ENCODE measurements at regions not wholly inside any gene's neighbourhood (a gene's known extent, or its start where the extent isn't known, plus 50 kb on each side); places are given as distances from the start of the nearest gene placed in this dataset.

- ATAC-seq = no peak
Observed at GRCh38 chr2:60047944-60048525, 505.4 kb downstream of the BCL11A start.

GRCh38 chr2:60047347-60047746, 506.1 kb downstream of the BCL11A start:
- ATAC-seq = no peak
- no peak for DNase-seq

More at GRCh38 chr2:60047944-60048525, 505.4 kb downstream of the BCL11A start:
- no peak for DNase-seq

GRCh38 chr2:60046529-60046928, 506.9 kb downstream of the BCL11A start:
- ATAC-seq = no peak
- no peak for DNase-seq

GRCh38 chr2:60045456-60045855, 508.0 kb downstream of the BCL11A start:
- ATAC-seq (no peak), DNase-seq (no peak)

GRCh38 chr2:60044484-60044883, 509.0 kb downstream of the BCL11A start:
- DNase-seq (no peak), ATAC-seq (no peak)

GRCh38 chr2:60042023-60042422, 511.4 kb downstream of the BCL11A start:
- DNase-seq (no peak), ATAC-seq (no peak)

- no peak for DNase-seq
Observed at GRCh38 chr2:60033325-60033724, 520.1 kb downstream of the BCL11A start.

GRCh38 chr2:60029566-60029883, 523.9 kb downstream of the BCL11A start:
- ATAC-seq (no peak), DNase-seq (no peak)

More at GRCh38 chr2:60033325-60033724, 520.1 kb downstream of the BCL11A start:
- ATAC-seq = no peak

GRCh38 chr2:60028849-60029565, 524.4 kb downstream of the BCL11A start:
- DNase-seq = no peak
- no peak for ATAC-seq

GRCh38 chr2:60025496-60025895, 528.0 kb downstream of the BCL11A start:
- DNase-seq (no peak), ATAC-seq (no peak)

GRCh38 chr2:60023256-60023985, 530.0 kb downstream of the BCL11A start:
- ATAC-seq = no peak

GRCh38 chr2:60007671-60008070, 545.8 kb downstream of the BCL11A start:
- no peak for ATAC-seq
- no peak for DNase-seq

More at GRCh38 chr2:60023256-60023985, 530.0 kb downstream of the BCL11A start:
- DNase-seq = no peak

- ATAC-seq (no peak), DNase-seq (no peak)
Observed at GRCh38 chr2:60003076-60003475, 550.4 kb downstream of the BCL11A start.

GRCh38 chr2:60002183-60002867, 551.1 kb downstream of the BCL11A start:
- no peak for ATAC-seq
- no peak for DNase-seq

GRCh38 chr2:60000686-60001085, 552.8 kb downstream of the BCL11A start:
- DNase-seq (no peak), ATAC-seq (no peak)

- ATAC-seq = no peak
- no peak for DNase-seq
Observed at GRCh38 chr2:59998324-59998723, 555.1 kb downstream of the BCL11A start.

GRCh38 chr2:59997371-59997770, 556.1 kb downstream of the BCL11A start:
- ATAC-seq (no peak), DNase-seq (no peak)

GRCh38 chr2:59996855-59997254, 556.6 kb downstream of the BCL11A start:
- DNase-seq (no peak), ATAC-seq (no peak)

GRCh38 chr2:59993726-59994125, 559.7 kb downstream of the BCL11A start:
- DNase-seq = no peak
- ATAC-seq = no peak

GRCh38 chr2:59988341-59988740, 565.1 kb downstream of the BCL11A start:
- DNase-seq (no peak), ATAC-seq (no peak)

- no peak for DNase-seq
- no peak for ATAC-seq
Observed at GRCh38 chr2:59986511-59986910, 566.9 kb downstream of the BCL11A start.

- DNase-seq (no peak), ATAC-seq (no peak)
Observed at GRCh38 chr2:59985923-59986322, 567.5 kb downstream of the BCL11A start.

Measured in stimulated activated naive CD8-positive, alpha-beta T cell treated with anti-CD3 and anti-CD28 coated beads, Interleukin-15, Interleukin-2, amounts not matched to agents 100 U/mL and 50 U/mL, for 24 hours (primary cell).